Posterior cingulate gyrus (tissue), 11 donors: ENCODE measurements at regions not wholly inside any gene's neighbourhood (a gene's known extent, or its start where the extent isn't known, plus 50 kb on each side); places are given as distances from the start of the nearest gene placed in this dataset.

Source experiments
- DNase-seq, 10 donors: peaks; one replicate each; pipeline versions ENCODE4 v3.0.0 to v3.0.0-alpha.2; 2020 to 2021; ENCODE audit warnings: mixed read lengths in 3 of 10
- intact Hi-C: fragments of 100-400 bp; cut with DNase I; formaldehyde crosslinking; loops from one replicate; pipeline ENCODE4 v1.15.1; 2023

GRCh38 chr5:56345352-56345751, 112.2 kb upstream of the ANKRD55 start:
- DNase-seq: no peak
- intact Hi-C loops: no loop called here

DNA sequence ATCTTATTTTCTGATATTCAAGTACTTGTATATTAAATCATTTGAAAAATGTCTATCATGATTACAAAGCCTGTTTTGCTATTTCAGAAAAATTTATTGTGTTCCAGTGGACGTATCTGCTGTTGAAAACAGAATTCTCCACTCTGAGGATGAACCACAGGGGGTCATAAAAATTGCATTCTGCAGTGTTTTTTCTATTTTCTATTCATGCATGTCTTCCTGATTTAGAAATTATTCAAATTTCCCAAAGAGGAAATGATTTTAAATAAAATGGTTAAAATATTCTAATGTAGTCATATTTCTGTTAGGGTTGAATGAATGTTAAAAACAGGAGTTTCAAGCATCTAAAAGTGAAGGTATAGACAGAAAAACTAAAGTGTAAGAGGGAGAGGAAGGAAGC, 111.5 kb upstream of the ANKRD55 start:
- no peak for DNase-seq
- intact Hi-C loops: no loop called here

DNA sequence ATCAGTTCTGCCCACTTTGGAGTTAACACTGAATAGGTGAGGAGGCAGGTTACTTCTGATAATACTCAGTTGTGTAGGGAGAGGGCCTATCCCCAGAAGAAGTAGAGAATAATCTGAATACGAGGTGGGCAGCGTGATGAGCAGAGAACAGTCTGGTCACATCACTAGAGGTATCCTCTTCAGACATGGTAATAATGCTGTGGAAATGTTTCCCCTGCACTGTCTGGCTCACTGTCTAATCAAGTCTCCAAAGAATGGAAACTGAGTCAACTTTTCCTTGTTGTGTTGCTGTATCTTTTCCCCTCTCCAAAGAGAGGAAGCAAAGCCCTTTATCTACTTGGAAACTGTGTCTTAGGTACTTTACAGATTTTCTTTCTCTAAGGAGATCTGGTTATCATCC, 110.9 kb upstream of the ANKRD55 start:
- intact Hi-C loops: no loop called here
- DNase-seq: no peak

DNA sequence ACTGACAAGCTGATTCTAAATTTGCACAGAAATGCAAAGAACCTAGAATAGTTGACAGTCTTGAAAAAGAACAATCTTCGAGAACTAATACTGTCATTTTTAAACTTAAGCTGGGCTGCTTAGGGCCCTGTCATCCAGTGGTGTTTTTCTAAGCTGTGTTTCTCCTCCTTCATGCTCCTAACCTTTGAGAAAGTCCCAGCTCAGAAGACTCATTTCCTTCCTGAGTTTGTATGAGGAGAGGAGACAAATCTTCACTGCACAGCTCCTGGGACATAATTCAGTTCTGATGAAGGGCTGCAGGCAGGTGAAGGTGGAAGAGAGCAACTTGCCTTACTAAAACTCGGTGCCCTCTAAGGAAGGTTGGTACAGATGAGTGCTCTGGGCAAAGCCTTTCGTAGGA, 109.5 kb upstream of the ANKRD55 start:
- intact Hi-C loops: no loop called here
- no peak for DNase-seq

DNA sequence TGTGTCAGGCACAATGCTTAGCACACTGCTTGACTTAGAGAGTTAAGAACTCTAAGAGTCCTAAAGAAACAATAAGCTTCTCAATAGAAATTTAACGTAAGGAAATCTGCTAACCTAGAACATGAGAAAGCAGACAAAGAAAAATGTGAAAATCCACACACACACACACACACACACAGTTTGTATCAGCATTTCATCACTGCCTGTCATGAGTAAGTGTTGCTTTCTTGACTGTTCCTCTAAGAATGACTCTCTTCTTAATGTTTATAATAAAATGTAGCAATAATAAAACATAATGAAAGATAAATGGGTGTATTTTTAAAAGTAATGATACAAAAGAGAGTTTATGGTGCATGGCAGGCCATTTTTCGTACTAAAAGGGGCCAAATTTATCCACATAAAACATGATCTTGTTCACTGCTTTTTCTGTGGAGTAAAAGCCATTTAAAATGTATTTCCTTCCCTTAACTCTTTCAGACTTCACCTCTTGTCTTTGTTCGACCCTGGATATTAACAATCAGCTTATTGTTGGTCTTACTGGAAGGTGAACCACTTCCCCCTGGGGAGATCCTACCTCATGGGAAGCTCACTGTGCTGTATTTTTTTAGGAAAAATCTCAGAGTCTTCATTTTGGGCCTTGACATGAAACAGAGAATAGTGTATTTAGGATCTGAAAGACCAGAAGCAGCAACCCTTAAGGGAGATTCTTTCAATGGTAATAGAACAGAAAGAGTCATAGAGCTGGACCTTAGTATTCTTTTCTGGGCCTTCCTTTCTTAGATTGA, 107.3 kb upstream of the ANKRD55 start:
- no peak for DNase-seq
- intact Hi-C loops: no loop called here

DNA sequence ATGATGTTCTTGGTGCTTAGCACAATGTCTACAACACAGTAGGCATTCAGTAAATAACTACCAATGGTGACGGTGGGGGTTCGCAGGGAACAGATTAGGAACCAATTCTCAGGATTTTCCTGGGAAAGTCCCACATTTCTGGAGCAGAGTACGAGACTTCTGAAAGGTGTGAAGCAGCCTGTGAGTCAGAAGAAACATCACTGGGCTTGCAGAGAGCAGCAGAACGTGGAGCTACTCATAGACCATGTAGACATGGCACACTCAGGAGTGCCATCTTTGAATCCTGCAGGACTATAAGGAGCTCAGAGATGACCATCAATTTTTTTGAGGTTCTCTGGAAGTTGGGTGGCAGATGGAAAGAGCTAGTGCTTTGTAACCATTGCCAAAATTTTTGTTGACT, 106.6 kb upstream of the ANKRD55 start:
- intact Hi-C loops: no loop called here
- DNase-seq: no peak

DNA sequence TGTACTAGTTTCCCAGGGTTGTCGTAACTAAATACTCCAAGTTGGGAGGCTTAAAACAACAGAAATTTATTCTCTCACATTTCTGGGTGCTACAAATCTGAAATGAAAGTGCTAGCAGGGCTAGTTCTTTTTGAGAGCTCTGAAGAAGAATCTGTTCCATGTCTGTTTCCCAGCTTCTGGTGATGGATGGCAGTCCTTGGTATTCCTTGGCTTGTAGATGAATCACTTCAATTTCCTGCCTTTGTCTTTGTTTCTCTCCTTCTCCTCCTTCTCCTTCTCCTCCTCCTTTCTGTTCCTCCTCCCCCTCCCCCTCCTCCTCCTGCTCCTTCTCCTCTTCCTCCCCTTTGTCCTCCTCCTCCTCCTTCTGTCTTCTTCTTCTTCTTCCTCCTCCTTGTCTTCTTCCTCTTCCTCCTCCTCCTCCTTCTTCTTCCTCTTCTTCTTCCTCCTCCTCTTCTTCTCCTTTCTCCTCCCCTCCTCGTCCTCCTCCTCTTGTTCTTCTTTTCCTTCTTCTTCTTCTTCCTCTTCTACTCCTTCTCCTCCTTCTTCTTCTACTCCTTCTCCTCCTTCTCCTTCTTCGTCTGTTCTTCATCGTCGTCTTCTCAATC, 104.7 kb upstream of the ANKRD55 start:
- intact Hi-C loops: no loop called here
- DNase-seq: no peak

- intact Hi-C loops: no loop called here
- DNase-seq: no peak
Observed at GRCh38 chr5:56335212-56335611, 102.1 kb upstream of the ANKRD55 start.

- no peak for DNase-seq
- intact Hi-C loops: no loop called here
Observed at GRCh38 chr5:56330806-56331205, 97.7 kb upstream of the ANKRD55 start.

DNA sequence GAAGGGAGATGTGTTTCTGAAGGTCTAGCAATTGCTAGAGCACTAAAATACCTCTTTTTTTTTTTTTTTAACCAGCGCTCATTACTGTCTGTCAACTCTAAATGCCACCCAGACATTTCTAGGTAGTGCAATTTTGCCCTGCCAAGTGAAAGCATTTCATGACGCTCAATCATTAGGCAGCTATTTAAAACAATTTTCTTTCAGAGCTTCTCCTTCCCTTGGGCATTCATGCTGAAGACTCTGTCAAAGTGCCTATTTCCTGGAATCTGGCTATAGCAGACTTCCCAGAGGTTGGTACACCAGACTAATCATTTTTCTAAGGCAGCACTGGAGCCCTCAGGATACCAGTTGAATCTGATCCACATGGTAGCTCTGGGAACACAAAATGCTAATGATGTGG, 97.0 kb upstream of the ANKRD55 start:
- intact Hi-C loops: no loop called here
- DNase-seq: no peak

GRCh38 chr5:56329652-56330051, 96.5 kb upstream of the ANKRD55 start:
- intact Hi-C loops: no loop called here
- no peak for DNase-seq

GRCh38 chr5:56328753-56329560, 95.8 kb upstream of the ANKRD55 start:
- no peak for DNase-seq
- intact Hi-C loops: no loop called here

GRCh38 chr5:56327809-56328208, 94.7 kb upstream of the ANKRD55 start:
- DNase-seq: peak in 1 of 10 donors; percentile 65
- intact Hi-C loops: no loop called here

DNA sequence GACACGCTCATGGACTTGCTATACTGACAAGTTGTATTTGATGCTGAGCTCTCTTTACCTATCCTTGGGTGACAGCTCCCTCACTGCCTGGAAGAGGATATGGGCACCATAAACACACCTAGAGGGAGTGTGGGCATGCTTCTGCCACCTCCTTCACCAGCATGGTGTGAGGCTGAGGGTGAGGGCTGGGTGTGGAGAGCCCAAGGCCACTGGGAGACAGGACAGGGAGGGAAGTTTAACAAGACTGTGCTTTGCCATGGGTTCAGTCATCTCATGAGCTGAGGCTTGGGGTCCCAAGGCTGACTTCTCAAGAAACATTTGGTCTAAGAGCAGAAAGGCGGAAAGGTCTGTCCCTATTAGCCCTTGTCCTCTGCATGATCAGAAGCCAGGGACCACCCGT, 93.6 kb upstream of the ANKRD55 start:
- intact Hi-C loops: no loop called here
- no peak for DNase-seq

DNA sequence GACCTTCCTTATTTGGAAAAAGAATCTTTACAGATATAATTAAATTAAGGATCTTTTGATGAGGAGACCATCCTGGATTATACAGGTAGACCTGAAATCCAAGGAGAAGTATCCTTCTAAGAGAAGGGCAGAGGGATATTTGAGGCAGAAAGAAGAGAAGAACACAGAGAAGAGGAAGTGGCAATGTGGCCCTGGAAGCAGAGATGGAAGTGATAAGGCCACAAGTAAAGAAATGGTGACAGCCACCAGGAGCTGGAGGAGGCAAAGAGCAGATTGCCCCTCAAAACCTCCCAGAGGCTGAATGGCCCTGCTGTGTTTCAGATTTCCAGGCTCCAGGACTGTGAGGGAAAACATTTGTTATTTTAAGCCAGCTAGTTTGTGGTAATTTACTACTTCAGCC, 93.0 kb upstream of the ANKRD55 start:
- no peak for DNase-seq
- intact Hi-C loops: no loop called here

DNA sequence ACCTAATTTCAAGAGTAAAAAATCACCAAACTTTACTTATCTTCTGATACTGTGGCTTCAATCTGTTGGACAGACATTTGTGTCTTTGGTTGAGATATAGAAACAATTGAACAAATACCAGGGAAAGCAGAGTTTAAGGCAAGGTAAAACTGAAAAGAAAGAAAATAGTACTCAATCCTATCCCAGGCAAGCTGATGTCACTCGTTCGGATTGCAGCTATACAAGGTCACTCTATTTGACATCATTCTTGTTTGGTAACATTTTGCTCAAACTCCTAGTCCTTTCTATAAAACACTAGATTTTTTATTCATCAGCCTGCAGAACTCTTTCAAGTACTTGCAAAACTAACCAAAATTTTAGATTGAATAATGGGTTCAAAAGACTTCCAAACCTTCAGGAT, 91.9 kb upstream of the ANKRD55 start:
- DNase-seq: no peak
- intact Hi-C loops: no loop called here

- DNase-seq: no peak
- intact Hi-C loops: no loop called here
Observed at GRCh38 chr5:56323505-56323904, 90.4 kb upstream of the ANKRD55 start.

DNA sequence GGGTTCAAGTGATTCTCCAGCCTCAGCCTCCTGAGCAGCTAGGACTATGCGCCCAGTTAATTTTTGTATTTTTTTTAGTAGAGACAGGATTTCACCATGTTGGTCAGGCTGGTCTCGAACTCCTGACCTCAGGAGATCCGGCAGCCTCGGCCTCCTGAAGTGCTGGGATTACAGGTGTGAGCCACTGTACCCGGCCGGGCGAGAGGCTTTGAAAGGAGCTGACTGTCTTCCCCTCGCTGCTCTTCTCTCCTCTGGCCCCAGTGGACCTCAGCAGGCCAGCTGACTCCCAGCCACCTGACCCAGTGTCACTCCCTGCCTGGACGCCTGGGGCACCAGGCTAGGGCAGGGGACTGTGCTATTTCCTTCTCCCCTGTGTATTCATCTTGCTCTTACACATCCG, 89.5 kb upstream of the ANKRD55 start:
- DNase-seq: peak in 2 of 10 donors; percentile 52 to 76
- intact Hi-C loops: no loop called here

- intact Hi-C loops: no loop called here
- peak in 1 of 10 donors; percentile 57 for DNase-seq
Observed at GRCh38 chr5:56321236-56321881, 88.2 kb upstream of the ANKRD55 start.

DNA sequence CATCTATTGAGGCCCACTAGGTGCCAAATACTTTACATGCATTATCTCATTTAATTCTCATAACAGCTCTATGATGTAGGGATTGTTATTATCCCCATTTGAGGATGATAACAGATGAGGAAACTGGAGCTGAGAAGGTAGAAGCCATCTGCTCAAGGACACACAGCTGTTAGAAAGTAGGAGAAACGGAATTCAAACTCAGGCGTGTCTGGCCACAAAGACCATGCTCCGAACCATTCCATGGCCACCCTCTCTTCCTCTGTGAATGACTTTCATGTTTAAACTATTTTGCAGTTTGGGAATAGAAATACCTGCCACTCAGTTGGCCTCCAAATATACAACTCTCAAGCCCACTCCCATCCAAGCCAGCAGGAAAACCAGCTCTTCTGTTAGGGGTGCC, 87.6 kb upstream of the ANKRD55 start:
- no peak for DNase-seq
- intact Hi-C loops: no loop called here

GRCh38 chr5:56319526-56320181, 86.5 kb upstream of the ANKRD55 start:
- DNase-seq: peak in 1 of 10 donors; percentile 67
- intact Hi-C loops: no loop called here
